ENCODE measurements at regions not wholly inside any gene's neighbourhood (a gene's known extent, or its start where the extent isn't known, plus 50 kb on each side); places are given as distances from the start of the nearest gene placed in this dataset.
"Not testable (repeated sequence)": the region's sequence is repeated elsewhere in the genome, so short reads cannot be mapped to it uniquely, and the experiment has no call there.

GRCh38 chr18:68177807-68178702 lies 536.9 kb downstream of the TMX3 start:
- Histone ChIP-seq H3K36me3 (ENCODE audit: low read depth) (no peaks in the 10 kb centered on the region), H3K4me3 (ENCODE audit: severe bottlenecking) (no peak overlapping the region), H3K4me1 (ENCODE audit: insufficient read depth, poor library complexity, severe bottlenecking) (peaks cover 5% of the 10 kb centered on the region), H3K27me3 (ENCODE audit: insufficient read depth, poor library complexity, severe bottlenecking) (no peaks in the 10 kb centered on the region), H3K9me3 (ENCODE audit: severe bottlenecking) (no peaks in the 10 kb centered on the region), H3K27ac (ENCODE audit: poor library complexity, severe bottlenecking) (peak overlapping the region; percentile 19)
- peak; percentile 86 for ATAC-seq (ENCODE audit: low read depth)
- TF ChIP-seq CTCF (IDR thresholded peaks at IDR 0.05; ENCODE audit: poor library complexity, severe bottlenecking) = no peak
- no peak for DNase-seq (ENCODE audit: low spot score)

- no peaks in the 10 kb centered on the region for H3K27me3 ChIP-seq (ENCODE audit: insufficient read depth, poor library complexity, severe bottlenecking)
- no peak for TF ChIP-seq CTCF (IDR thresholded peaks at IDR 0.05; ENCODE audit: poor library complexity, severe bottlenecking)
- H3K36me3 ChIP-seq (ENCODE audit: low read depth) = no peaks in the 10 kb centered on the region
- no peak overlapping the region for H3K27ac ChIP-seq (ENCODE audit: poor library complexity, severe bottlenecking)
- H3K4me3 ChIP-seq (ENCODE audit: severe bottlenecking) = no peak overlapping the region
- H3K9me3 ChIP-seq (ENCODE audit: severe bottlenecking) = no peaks in the 10 kb centered on the region
- ATAC-seq (ENCODE audit: low read depth) (no peak), DNase-seq (ENCODE audit: low spot score) (no peak)
- peaks cover 5% of the 10 kb centered on the region for H3K4me1 ChIP-seq (ENCODE audit: insufficient read depth, poor library complexity, severe bottlenecking)
Observed at GRCh38 chr18:68176901-68177300, 538.0 kb downstream of the TMX3 start.

- TF ChIP-seq CTCF (IDR thresholded peaks at IDR 0.05; ENCODE audit: poor library complexity, severe bottlenecking) = no peak
- DNase-seq (ENCODE audit: low spot score) (no peak), ATAC-seq (ENCODE audit: low read depth) (no peak)
- no peak overlapping the region for H3K27ac ChIP-seq (ENCODE audit: poor library complexity, severe bottlenecking)
- H3K27me3 ChIP-seq (ENCODE audit: insufficient read depth, poor library complexity, severe bottlenecking) = no peaks in the 10 kb centered on the region
- H3K9me3 ChIP-seq (ENCODE audit: severe bottlenecking) = no peaks in the 10 kb centered on the region
- H3K36me3 ChIP-seq (ENCODE audit: low read depth) = no peaks in the 10 kb centered on the region
- H3K4me3 ChIP-seq (ENCODE audit: severe bottlenecking) = no peak overlapping the region
- H3K4me1 ChIP-seq (ENCODE audit: insufficient read depth, poor library complexity, severe bottlenecking) = peaks cover 4% of the 10 kb centered on the region
Observed at GRCh38 chr18:68172842-68173549, 541.9 kb downstream of the TMX3 start.

GRCh38 chr18:68164909-68165308 lies 550.0 kb downstream of the TMX3 start:
- DNase-seq (ENCODE audit: low spot score) (no peak), ATAC-seq (ENCODE audit: low read depth) (no peak)

GRCh38 chr18:68153821-68154220 lies 561.1 kb downstream of the TMX3 start:
- H3K4me1 ChIP-seq (ENCODE audit: insufficient read depth, poor library complexity, severe bottlenecking); ATAC-seq (ENCODE audit: low read depth); H3K36me3 ChIP-seq (ENCODE audit: low read depth); H3K4me3 ChIP-seq (ENCODE audit: severe bottlenecking); H3K27me3 ChIP-seq (ENCODE audit: insufficient read depth, poor library complexity, severe bottlenecking); DNase-seq (ENCODE audit: low spot score); H3K27ac ChIP-seq (ENCODE audit: poor library complexity, severe bottlenecking); H3K9me3 ChIP-seq (ENCODE audit: severe bottlenecking): not testable (repeated sequence)

More at GRCh38 chr18:68164909-68165308, 550.0 kb downstream of the TMX3 start:
- no peak for TF ChIP-seq CTCF (IDR thresholded peaks at IDR 0.05; ENCODE audit: poor library complexity, severe bottlenecking)
- Histone ChIP-seq H3K27ac (ENCODE audit: poor library complexity, severe bottlenecking) (no peak overlapping the region), H3K4me3 (ENCODE audit: severe bottlenecking) (no peak overlapping the region), H3K36me3 (ENCODE audit: low read depth) (no peaks in the 10 kb centered on the region), H3K4me1 (ENCODE audit: insufficient read depth, poor library complexity, severe bottlenecking) (no peaks in the 10 kb centered on the region), H3K9me3 (ENCODE audit: severe bottlenecking) (no peaks in the 10 kb centered on the region), H3K27me3 (ENCODE audit: insufficient read depth, poor library complexity, severe bottlenecking) (no peaks in the 10 kb centered on the region)

Data from RWPE2 (cell line).